OCI-LY1 (cell line): ENCODE measurements at regions not wholly inside any gene's neighbourhood (a gene's known extent, or its start where the extent isn't known, plus 50 kb on each side); places are given as distances from the start of the nearest gene placed in this dataset.

Experiments
- CTCF ChIP-seq: fragments of 200-600 bp; sonication (generic), shearing (Covaris generic); IDR thresholded peaks from 2 replicates; pipeline ENCODE4 v1.5.1; 2017; ENCODE audit warnings: mild to moderate bottlenecking, antibody characterized with exemption, low read length, moderate library complexity, mixed read lengths
- EZH2 ChIP-seq: fragments of 200-600 bp; sonication (generic), shearing (Covaris generic); IDR thresholded peaks from 2 replicates; pipeline ENCODE4 v1.8.0; 2017; ENCODE audit warnings: borderline replicate concordance, mixed run types, mild to moderate bottlenecking, antibody characterized with exemption, low read length, moderate library complexity, mixed read lengths

- TF ChIP-seq CTCF, result no peak
- TF ChIP-seq EZH2, result no peak
Observed at GRCh38 chrX:1778817-1779216, 164.0 kb downstream of the ASMT start.
